MCF 10A (cell line): ENCODE measurements at regions not wholly inside any gene's neighbourhood (a gene's known extent, or its start where the extent isn't known, plus 50 kb on each side); places are given as distances from the start of the nearest gene placed in this dataset.

Experiments used
- BruUV-seq: library from RNA; stranded (reverse); fragments of 400-500 nt; replicated peaks from 2 replicates; lab custom pipeline; 2021; lab: Mats Ljungman, UMichigan
- CTCF ChIA-PET: fragments of 300-600 bp; sonication (Branson Sonifier 250); formaldehyde crosslinking; extraction: SDS; loops from one replicate; lab custom pipeline; 2021; ENCODE audit warnings: antibody characterized with exemption, inconsistent platforms; lab: Yijun Ruan, JAX
- POLR2A ChIA-PET: fragments of 300-600, 350-650 bp; sonication (Branson Sonifier 250); formaldehyde crosslinking; extraction: SDS; loops from one replicate; lab custom pipeline; 2020; ENCODE audit warnings: antibody characterized with exemption, inconsistent platforms; lab: Yijun Ruan, JAX
- DNase-seq: peaks from one replicate; pipeline ENCODE4 v3.0.0-alpha.2; 2018; ENCODE audit not compliant: unreplicated experiment
- H3K27ac Mint-ChIP-seq: one replicate; pipeline ENCODE4 v1.8.0; 2022; ENCODE audit warnings: mild to moderate bottlenecking, low read depth, mixed read lengths; ENCODE audit not compliant: unreplicated experiment
- H3K27me3 Mint-ChIP-seq: one replicate; pipeline ENCODE4 v1.8.0; 2022; ENCODE audit warnings: mixed read lengths; ENCODE audit not compliant: insufficient read depth, unreplicated experiment
- H3K36me3 Mint-ChIP-seq: one replicate; pipeline ENCODE4 v1.8.0; 2022; ENCODE audit warnings: mild to moderate bottlenecking, moderate library complexity, mixed read lengths; ENCODE audit not compliant: insufficient read depth, unreplicated experiment
- H3K4me1 Mint-ChIP-seq: one replicate; pipeline ENCODE4 v1.8.0; 2022; ENCODE audit warnings: mixed read lengths; ENCODE audit not compliant: insufficient read depth, unreplicated experiment
- H3K4me3 Mint-ChIP-seq: one replicate; pipeline ENCODE4 v1.8.0; 2022; ENCODE audit warnings: mild to moderate bottlenecking, moderate library complexity, mixed read lengths; ENCODE audit not compliant: unreplicated experiment
- H3K9me3 Mint-ChIP-seq: one replicate; pipeline ENCODE4 v1.8.0; 2022; ENCODE audit warnings: mixed read lengths; ENCODE audit not compliant: unreplicated experiment
- intact Hi-C: fragments of 100-400 bp; cut with micrococcal nuclease; formaldehyde crosslinking; loops from 2 replicates; pipeline ENCODE4 v1.14.1; 2022
- TF ChIP-seq, protein P1 (sequence below): fragments of 200-600 bp; IDR thresholded peaks from one replicate; pipeline ENCODE4 v1.8.0; 2022; ENCODE audit warnings: antibody characterized with exemption, mild to moderate bottlenecking; ENCODE audit not compliant: unreplicated experiment

DNA sequence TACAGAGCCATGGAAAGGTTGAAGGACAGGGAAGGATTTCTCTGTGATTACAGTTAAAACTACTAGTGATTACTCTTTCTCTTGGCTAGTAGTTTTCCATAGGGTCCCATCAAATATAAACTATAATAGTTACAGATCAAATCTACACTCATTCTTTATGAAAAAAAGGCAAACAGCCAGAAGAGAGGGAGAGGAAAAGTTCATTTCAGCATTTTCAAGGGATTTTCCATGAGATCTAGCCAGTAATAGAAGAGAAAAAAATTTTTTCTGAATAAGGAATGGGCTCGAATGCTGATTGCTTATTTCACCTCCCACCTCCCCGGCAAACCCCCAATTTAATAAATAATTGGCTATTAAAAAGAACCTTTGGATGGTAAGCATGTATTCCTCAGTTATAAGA, 74.8 kb upstream of the BLID start:
- TF ChIP-seq, protein P1, sequence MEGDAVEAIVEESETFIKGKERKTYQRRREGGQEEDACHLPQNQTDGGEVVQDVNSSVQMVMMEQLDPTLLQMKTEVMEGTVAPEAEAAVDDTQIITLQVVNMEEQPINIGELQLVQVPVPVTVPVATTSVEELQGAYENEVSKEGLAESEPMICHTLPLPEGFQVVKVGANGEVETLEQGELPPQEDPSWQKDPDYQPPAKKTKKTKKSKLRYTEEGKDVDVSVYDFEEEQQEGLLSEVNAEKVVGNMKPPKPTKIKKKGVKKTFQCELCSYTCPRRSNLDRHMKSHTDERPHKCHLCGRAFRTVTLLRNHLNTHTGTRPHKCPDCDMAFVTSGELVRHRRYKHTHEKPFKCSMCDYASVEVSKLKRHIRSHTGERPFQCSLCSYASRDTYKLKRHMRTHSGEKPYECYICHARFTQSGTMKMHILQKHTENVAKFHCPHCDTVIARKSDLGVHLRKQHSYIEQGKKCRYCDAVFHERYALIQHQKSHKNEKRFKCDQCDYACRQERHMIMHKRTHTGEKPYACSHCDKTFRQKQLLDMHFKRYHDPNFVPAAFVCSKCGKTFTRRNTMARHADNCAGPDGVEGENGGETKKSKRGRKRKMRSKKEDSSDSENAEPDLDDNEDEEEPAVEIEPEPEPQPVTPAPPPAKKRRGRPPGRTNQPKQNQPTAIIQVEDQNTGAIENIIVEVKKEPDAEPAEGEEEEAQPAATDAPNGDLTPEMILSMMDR: no peak
- Mint-ChIP-seq H3K4me1 (peaks cover 44% of the 10 kb centered on the region), H3K27me3 (no peaks in the 10 kb centered on the region), H3K9me3 (no peaks in the 10 kb centered on the region), H3K27ac (peak overlapping the region; percentile 83), H3K4me3 (no peak overlapping the region), H3K36me3 (peaks cover 24% of the 10 kb centered on the region)
- ChIA-PET POLR2A (interaction anchor here (1.0 to 5.5 kb wide), 6 partner anchors 9 to 91 kb away, joined by 3 to 78 read pairs (median 24); no protein-coding TSS in a partner anchor), CTCF (no interaction called here)
- BruUV-seq: no TSS peak
- DNase-seq: no peak
- intact Hi-C loops: no loop called here

DNA sequence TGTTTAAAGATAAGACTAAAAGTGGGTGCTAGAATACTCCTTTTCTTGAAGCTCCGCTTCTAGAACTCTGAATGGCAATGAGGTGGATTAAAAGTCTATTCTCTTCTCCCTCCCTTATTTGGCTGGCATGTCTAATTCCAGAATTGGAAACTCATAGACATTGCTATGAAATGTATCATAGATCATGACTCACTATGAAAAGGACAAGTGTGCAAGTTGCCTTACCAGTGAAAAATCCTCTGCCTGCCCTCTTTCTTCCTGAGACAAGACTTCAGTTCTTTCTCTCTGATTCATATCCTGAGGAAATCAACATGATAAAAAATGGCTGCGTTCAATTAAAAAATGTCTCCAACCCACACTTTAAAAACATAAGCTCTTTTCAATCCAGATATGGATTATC, 73.2 kb upstream of the BLID start:
- Mint-ChIP-seq H3K4me1 (peaks cover 38% of the 10 kb centered on the region), H3K4me3 (peak overlapping the region; percentile 18), H3K27me3 (no peaks in the 10 kb centered on the region), H3K9me3 (peaks cover 13% of the 10 kb centered on the region), H3K27ac (peak overlapping the region; percentile 83), H3K36me3 (peaks cover 34% of the 10 kb centered on the region)
- POLR2A ChIA-PET: interaction anchor here (0.6 to 5.5 kb wide), 25 partner anchors 9 to 608 kb away, joined by 3 to 78 read pairs (median 5); no protein-coding TSS in a partner anchor
- TF ChIP-seq, protein P1: no peak
- intact Hi-C loops: no loop called here
- BruUV-seq: no TSS peak
- peak; percentile 93 for DNase-seq
- CTCF ChIA-PET: interaction anchor here (0.7 to 1.8 kb wide), 10 partner anchors 9 to 534 kb away, joined by 3 to 8 read pairs (median 4); no protein-coding TSS in a partner anchor

DNA sequence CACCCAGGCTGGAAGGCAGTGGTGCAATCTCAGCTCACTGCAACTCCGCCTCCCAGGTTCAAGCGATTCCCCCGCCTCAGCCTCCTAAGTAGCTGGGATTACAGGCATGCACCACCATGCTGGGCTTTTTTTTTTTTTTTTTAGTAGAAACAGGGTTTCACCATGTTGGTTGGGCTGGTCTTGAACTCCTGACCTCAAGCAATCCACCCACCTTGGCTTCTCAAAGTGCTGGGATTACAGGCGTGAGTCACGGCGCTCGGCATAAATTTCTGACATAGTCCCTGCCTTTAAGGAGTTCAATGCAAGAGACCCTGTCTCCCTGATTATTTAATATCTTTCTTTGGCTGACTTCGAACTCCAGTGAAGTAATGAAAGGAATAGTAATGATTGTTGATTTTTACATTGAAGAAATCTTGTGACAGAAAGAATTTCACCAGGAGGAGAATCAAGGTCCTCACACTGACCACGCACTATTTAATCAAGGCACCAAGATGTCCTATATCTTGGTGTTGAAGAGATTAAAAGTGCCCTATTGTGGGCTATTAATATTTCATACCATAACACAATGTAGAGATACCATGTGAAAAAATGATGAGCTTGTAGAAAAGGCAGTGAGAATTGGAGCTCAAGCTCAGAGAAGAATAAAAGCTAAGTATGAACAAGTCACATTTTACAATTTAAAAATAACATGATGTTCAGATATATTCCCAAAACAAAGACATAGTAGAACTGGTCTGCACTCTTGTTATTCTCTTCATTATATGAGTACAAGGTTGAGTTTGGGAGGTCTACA, 71.6 kb upstream of the BLID start:
- no peak for DNase-seq
- Mint-ChIP-seq H3K27me3 (no peaks in the 10 kb centered on the region), H3K36me3 (peaks cover 40% of the 10 kb centered on the region), H3K4me1 (peaks cover 21% of the 10 kb centered on the region), H3K27ac (peak overlapping the region; percentile 83), H3K4me3 (no peak overlapping the region), H3K9me3 (peaks cover 21% of the 10 kb centered on the region)
- CTCF ChIA-PET: interaction anchor here (0.5 to 1.8 kb wide), 7 partner anchors 12 to 876 kb away, joined by 3 to 8 read pairs (median 4); no protein-coding TSS in a partner anchor
- no TSS peak for BruUV-seq
- TF ChIP-seq, protein P1: no peak
- POLR2A ChIA-PET: interaction anchor here (0.9 to 5.5 kb wide), 9 partner anchors 10 to 87 kb away, joined by 3 to 78 read pairs (median 8); no protein-coding TSS in a partner anchor
- intact Hi-C loops: no loop called here
